Activated T-cell treated with anti-CD3 and anti-CD28 coated beads for 48 hours (primary cell): ENCODE measurements at regions not wholly inside any gene's neighbourhood (a gene's known extent, or its start where the extent isn't known, plus 50 kb on each side); places are given as distances from the start of the nearest gene placed in this dataset.
A peak's percentile ranks its signal among the peaks of the same experiment; 100 is the strongest.
"Not testable (repeated sequence)": the region's sequence is repeated elsewhere in the genome, so short reads cannot be mapped to it uniquely, and the experiment has no call there.

Experiments
- DNase-seq: peaks from one replicate; pipeline ENCODE4 v3.0.0-alpha.2; 2020; ENCODE audit warnings: low read depth

- DNase-seq: no peak
These were observed 177.1 kb downstream of the DMAC1 start for GRCh38 chr9:7622481-7622880.

DNA sequence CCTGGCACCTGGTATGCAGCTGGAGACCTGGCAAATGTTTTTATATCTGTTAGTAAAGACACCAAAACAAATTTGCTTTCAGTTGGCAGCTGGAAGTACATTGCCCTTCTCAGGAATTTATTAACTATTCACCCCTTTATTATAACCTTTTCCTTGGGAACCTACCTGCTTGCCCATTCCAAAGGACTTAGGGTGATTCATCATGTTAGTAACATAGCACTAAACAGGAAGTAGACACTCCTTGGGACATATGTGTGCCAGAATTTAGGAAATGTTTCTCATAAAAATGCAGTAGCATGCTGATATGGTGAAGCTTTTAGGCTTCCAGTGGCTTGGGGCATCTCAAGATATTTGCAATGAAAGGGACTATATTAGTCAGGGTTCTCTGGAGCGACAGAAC is 184.2 kb downstream of the DMAC1 start:
- DNase-seq: no peak

DNA sequence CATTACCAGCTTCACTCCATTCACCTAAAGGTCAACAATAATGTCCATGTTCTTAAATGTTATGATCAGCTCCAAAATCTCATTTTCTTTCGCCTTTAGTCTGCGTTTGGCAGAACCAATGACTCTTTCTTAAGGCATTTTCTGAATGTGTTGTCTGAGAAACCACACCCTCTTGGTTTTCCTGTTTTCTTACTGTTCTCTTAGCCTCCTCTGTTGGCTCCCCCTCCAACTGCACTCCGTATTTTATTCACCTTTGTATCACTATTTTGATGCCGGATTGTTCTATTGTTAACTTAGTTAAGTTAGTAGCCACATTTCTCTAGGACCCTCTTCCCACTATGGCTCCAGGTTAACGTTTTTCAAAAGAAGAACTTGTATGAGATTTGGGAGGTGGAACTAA is 185.6 kb downstream of the DMAC1 start:
- DNase-seq: no peak

DNA sequence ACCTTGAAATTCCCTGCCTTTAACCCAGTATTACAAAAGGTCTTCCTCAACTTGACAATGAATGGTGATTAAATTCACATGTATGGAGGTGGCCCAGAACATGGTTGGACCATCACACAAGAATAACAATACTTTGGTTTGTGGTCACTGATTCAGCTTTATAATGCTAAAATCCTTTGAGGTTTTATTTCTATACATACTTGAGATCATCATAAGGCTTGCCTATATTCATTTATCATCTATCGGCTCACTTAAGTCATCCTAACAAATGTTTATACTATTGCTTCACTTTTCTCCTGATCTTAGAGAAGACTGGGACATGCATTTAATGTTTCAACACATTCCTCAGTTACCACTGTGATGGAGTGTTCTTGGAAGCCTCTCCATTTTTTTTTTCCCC is 191.3 kb downstream of the DMAC1 start:
- DNase-seq: no peak

- no peak for DNase-seq
These were observed 192.2 kb downstream of the DMAC1 start for GRCh38 chr9:7607421-7607820.

DNA sequence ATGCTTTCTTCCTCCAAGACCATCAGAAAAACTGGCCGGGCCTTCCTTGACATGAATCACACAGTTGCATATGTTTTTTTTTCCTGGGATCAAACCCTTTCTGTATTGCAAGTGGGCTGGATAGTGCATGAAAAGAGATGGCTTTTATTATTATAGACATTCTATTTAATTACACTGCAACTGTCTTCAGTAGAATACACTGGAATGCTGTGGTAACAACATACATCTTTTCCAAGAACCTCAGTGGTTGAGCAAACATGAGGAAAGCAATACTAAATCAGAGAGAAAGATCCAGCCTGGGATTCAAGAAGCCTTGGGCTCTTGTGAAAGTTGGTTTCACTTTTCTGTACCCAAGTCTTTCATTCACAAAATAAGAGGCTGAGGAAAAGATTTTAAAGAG is 193.0 kb downstream of the DMAC1 start:
- DNase-seq: no peak

- no peak for DNase-seq
These were observed 197.8 kb downstream of the DMAC1 start for GRCh38 chr9:7601739-7602138.

- DNase-seq: no peak
These were observed 201.9 kb downstream of the DMAC1 start for GRCh38 chr9:7597716-7598115.

GRCh38 chr9:7592321-7593316 is 207.0 kb downstream of the DMAC1 start:
- no peak for DNase-seq

DNA sequence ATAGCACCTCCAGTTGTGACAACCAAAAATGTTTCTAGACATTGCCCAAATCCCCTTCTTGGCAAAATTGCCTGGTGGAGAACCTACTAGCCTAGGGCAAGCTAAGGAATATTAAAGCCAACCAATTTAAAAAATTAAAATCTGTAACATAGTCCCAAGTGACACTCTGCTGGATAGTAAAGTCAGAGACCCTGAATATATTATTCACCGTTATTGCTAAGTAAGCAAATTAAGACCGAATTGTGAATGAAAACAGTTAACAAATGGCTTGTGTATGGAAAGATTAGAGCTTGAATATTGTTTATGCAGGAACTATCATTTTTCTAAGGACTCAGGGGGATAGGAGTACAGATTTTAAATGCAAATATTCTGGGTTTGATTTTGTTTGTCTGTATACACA is 208.1 kb downstream of the DMAC1 start:
- no peak for DNase-seq

GRCh38 chr9:7580568-7580967 is 219.0 kb downstream of the DMAC1 start:
- no peak for DNase-seq

GRCh38 chr9:7579351-7579750 is 220.2 kb downstream of the DMAC1 start:
- DNase-seq: no peak

DNA sequence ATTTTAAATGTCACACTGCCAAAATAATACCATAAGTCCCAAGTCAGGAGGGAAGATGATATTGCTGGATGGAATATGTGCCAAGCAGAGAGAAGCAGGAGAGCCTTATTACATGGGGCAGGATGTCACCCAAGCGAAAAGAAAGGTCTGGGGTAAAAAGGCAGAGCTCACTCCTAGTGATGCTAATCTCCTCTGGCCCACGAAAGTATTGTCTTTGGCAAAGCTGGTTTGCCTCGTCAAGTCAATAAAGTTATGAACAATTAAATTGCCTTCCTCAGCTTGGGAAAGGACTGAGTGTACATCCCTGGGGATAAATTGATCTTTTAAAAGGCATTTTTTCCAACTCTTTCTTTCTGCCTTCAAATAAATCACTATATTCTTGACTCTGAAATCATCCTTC is 220.6 kb downstream of the DMAC1 start:
- no peak for DNase-seq

GRCh38 chr9:7570107-7570720 is 229.4 kb downstream of the DMAC1 start:
- peak; percentile 38 for DNase-seq

DNA sequence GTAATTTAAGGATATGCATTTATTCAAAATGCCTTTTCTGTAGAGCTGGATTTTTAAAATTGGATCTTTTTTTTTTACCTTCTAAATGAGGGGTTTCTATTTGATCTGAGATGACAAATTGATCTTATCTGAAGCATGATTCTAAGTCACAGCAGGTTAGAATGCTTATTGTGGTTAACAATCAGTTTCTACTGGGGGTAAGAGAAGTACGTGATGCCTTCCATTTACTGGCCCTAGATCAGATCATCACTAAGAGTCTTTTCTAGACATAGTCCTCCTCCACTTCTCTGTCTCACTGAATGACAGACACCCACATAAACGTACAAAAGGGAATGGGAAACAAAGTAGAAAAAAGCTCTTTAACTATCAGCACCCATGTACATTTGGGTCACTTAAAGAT is 231.9 kb downstream of the DMAC1 start:
- DNase-seq: no peak

DNA sequence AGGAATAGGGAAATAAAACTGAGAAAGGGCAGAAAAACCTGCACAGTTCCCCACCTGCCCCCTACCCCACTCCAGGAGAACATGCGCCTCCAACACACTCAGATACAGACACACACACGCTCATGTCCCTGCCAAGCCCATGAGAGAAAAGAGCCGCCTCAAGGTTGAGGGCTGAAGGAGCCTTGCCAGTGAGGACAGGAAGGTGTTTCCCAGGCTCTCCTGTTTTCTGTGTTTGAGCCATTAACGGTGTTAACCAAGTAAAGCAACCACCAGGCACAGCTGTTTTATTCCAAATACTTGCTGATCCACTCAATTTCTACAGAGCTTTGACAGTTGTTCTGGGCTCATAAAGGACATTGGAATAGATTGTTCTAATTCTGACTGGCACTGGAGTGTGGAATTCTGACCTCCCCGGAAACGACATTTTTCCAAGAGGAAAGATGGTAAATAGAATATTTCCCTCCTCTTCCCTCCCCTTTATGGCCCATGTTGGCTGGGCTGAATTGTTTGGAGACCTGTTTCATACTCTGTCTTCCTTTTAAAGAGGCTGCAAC is 238.0 kb downstream of the DMAC1 start:
- no peak for DNase-seq

DNA sequence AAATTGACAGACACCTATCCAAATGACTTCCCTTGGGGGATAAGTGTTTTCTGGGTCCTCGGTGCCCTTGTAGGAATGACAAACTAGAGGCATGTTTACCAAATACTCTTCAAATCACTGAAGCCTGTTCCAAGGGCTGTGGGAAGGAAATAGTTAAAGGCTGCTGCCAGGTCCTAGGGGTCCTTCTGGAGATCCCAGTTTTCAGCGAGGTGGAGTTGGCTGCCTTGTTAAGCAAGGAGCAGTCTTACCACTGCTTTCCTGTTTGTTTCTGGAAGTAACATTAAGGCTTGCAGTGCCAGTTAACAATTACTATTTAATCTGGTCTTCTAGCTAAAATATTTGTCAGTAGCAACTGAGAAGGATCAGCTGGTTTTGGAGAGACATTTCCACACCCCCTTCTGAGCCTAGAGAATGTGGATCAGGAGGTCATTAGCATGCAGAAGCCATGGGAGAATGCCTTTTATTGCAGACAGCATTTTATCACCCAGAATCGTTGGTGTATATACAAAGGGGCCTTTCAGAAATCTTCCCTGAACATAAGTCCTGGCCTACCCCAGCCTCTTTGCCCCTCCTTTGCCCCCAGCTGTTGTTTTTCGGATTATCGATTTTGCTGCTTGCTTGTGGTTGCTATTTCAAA is 238.8 kb downstream of the DMAC1 start:
- DNase-seq: no peak

DNA sequence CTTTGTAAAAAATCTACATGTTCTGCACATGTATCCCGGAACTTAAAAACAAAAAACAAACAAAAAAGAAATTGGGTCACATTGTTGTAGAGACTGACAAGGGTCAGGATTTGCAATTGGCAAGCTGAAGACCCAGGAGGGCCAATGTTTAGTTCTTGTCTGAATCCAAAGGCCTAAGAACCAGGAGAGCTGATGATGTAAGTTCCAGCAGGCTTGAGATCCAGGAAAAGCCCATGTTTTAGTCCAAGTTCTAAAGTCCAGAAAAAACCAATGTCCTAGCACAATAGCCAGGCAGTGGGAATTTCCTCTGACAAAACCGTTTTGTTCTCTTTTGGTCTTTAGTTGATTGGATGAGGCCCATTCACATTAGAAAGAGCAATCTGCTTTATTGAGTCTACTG is 244.9 kb downstream of the DMAC1 start:
- no peak for DNase-seq

GRCh38 chr9:7552706-7553105 is 246.9 kb downstream of the DMAC1 start:
- not testable (repeated sequence) for DNase-seq

- no peak for DNase-seq
These were observed 250.3 kb downstream of the DMAC1 start for GRCh38 chr9:7549249-7549648.

DNA sequence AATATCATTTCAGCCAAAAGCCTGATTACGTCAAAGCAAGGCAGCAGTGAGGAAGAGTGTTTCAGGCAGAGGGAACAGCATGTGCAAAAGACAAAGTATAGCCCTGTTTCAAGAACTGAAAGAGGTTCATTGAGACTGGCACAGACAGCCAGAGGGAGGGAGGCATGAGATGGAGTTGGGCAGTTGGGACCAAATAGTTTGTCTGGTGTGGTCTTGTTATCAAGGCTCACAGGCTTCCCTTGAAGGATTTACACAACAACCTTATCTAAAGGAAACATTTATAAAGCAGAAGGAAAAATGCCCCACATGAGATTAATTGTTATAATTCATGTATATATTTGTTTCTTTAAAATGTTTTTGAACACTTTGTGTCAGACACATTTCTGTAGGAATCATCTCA is 253.3 kb downstream of the DMAC1 start:
- DNase-seq: no peak

DNA sequence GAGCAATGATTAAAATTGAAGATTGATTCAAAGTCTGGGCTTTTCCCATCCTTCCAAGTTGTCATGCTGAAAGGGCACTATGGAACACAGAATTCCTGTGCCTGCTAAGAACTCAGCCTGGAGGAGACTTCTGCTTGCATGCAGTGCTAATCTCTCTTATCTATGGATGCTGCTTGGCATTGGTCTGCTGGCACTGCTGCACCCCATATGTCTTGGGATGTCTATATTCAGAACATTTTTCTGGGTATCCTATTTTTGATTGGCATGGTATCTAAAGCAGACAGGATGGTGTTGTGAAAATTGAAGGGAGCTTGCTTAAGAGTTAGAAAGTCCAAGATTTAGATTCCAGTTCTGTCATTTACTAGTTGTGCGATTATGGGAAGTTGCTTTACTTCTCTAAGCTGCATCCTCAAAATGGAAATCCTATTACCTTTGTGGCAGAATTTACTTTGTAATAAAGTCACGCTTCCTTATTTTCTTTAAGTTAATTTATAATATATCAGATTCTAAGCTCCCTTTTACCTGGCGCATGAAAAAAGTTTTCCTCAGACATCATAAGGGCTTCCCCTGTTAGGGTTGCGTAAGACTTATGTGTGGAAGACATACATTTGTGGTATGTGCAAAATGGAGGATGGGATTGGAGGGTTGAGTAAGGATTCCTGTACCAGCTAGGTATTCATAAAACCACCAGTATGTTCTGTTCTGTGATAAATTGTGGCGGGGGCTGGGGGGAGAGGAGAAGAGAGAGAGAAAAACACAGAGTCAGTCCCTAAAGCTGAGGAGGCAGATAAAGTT is 254.0 kb downstream of the DMAC1 start:
- no peak for DNase-seq
